Left ventricle myocardium inferior (tissue), 1 donor: ENCODE measurements at regions not wholly inside any gene's neighbourhood (a gene's known extent, or its start where the extent isn't known, plus 50 kb on each side); places are given as distances from the start of the nearest gene placed in this dataset.

Experiments
- DNase-seq: peaks from one replicate; pipeline ENCODE4 v3.0.0-alpha.2; 2020
- H3K27ac ChIP-seq: fragments of 200-600 bp; replicated peaks from 2 replicates; pipeline ENCODE4 v1.8.0; 2021
- H3K27me3 ChIP-seq: fragments of 200-600 bp; 2 replicates; pipeline ENCODE4 v1.8.0; 2021; ENCODE audit warnings: low read depth
- H3K36me3 ChIP-seq: fragments of 200-600 bp; 2 replicates; pipeline ENCODE4 v1.8.0; 2021
- H3K4me1 ChIP-seq: fragments of 200-600 bp; 2 replicates; pipeline ENCODE4 v1.8.0; 2021
- H3K4me3 ChIP-seq: fragments of 200-600 bp; 2 replicates; pipeline ENCODE4 v1.8.0; 2021; ENCODE audit warnings: mild to moderate bottlenecking, moderate library complexity
- H3K9me3 ChIP-seq: fragments of 200-600 bp; replicated peaks from 2 replicates; pipeline ENCODE4 v1.8.0; 2021
- CTCF ChIP-seq: fragments of 200-600 bp; IDR thresholded peaks from 2 replicates; pipeline ENCODE4 v1.8.0; 2021; ENCODE audit warnings: antibody characterized with exemption, mild to moderate bottlenecking, borderline replicate concordance
- intact Hi-C: fragments of 100-400 bp; cut with micrococcal nuclease; formaldehyde crosslinking; loops from one replicate; pipeline ENCODE4 v1.11.0; 2022
- donor health status: DM: no; HTN: yes; CAD: no; lungs with severe emphysema.

- TF ChIP-seq CTCF = no peak
- Histone ChIP-seq H3K36me3 (no peaks in the 10 kb centered on the region), H3K4me3 (no peak overlapping the region), H3K27me3 (peaks cover 100% of the 10 kb centered on the region), H3K4me1 (no peaks in the 10 kb centered on the region), H3K9me3 (no peaks in the 10 kb centered on the region), H3K27ac (no peak overlapping the region)
- intact Hi-C loops = no loop called here
- no peak for DNase-seq
These were observed 251.0 kb upstream of the CSF3R start for GRCh38 chr1:36733748-36734147.

- no peak overlapping the region for H3K4me3 ChIP-seq
- no peaks in the 10 kb centered on the region for H3K4me1 ChIP-seq
- no peak overlapping the region for H3K27ac ChIP-seq
- H3K36me3 ChIP-seq = no peaks in the 10 kb centered on the region
- H3K27me3 ChIP-seq = peaks cover 88% of the 10 kb centered on the region
- H3K9me3 ChIP-seq = no peaks in the 10 kb centered on the region
- intact Hi-C loops = no loop called here
- DNase-seq = no peak
- TF ChIP-seq CTCF = no peak
These were observed 249.3 kb upstream of the CSF3R start for GRCh38 chr1:36732015-36732356.

GRCh38 chr1:36731226-36732014 lies 248.7 kb upstream of the CSF3R start:
- Histone ChIP-seq H3K9me3 (no peaks in the 10 kb centered on the region), H3K4me3 (no peak overlapping the region), H3K27me3 (peaks cover 86% of the 10 kb centered on the region), H3K36me3 (no peaks in the 10 kb centered on the region), H3K4me1 (no peaks in the 10 kb centered on the region), H3K27ac (no peak overlapping the region)
- DNase-seq = no peak
- intact Hi-C loops = no loop called here
- no peak for TF ChIP-seq CTCF

- no peaks in the 10 kb centered on the region for H3K9me3 ChIP-seq
- TF ChIP-seq CTCF = no peak
- H3K27me3 ChIP-seq = peaks cover 84% of the 10 kb centered on the region
- H3K4me3 ChIP-seq = no peak overlapping the region
- intact Hi-C loops = no loop called here
- no peaks in the 10 kb centered on the region for H3K4me1 ChIP-seq
- H3K27ac ChIP-seq = no peak overlapping the region
- DNase-seq = no peak
- H3K36me3 ChIP-seq = no peaks in the 10 kb centered on the region
These were observed 247.9 kb upstream of the CSF3R start for GRCh38 chr1:36730599-36730998.

GRCh38 chr1:36729716-36730510 lies 247.2 kb upstream of the CSF3R start:
- H3K36me3 ChIP-seq = no peaks in the 10 kb centered on the region
- H3K4me3 ChIP-seq = no peak overlapping the region
- H3K27me3 ChIP-seq = peaks cover 77% of the 10 kb centered on the region
- no peaks in the 10 kb centered on the region for H3K4me1 ChIP-seq
- intact Hi-C loops = no loop called here
- DNase-seq = no peak
- no peaks in the 10 kb centered on the region for H3K9me3 ChIP-seq
- TF ChIP-seq CTCF = no peak
- H3K27ac ChIP-seq = no peak overlapping the region
